T47D (cell line): ENCODE measurements at regions not wholly inside any gene's neighbourhood (a gene's known extent, or its start where the extent isn't known, plus 50 kb on each side); places are given as distances from the start of the nearest gene placed in this dataset.

ENCODE experiments used
- DNase-seq, 2 experiments: peaks; one replicate each; pipeline versions ENCODE4 v3.0.0 to v3.0.0-alpha.2; 2011 to 2012; ENCODE audit warnings: low read depth in 1 of 2, low spot score in 1 of 2
- JUND ChIP-seq: IDR thresholded peaks from 2 replicates; pipeline ENCODE4 v1.6.1; 2012; ENCODE audit warnings: low read depth
- in situ Hi-C: cut with HindIII; loops from 2 replicates; pipeline ENCODE4 v1.10.0; 2016; ENCODE audit warnings: low sequenced_read_pairs, low pct_unique_long_range_greater_than_20kb

- TF ChIP-seq JUND = no peak
- DNase-seq = no peak
- in situ Hi-C loops = no loop called here
Measured at GRCh38 chr12:107231303-107231702, 138.0 kb upstream of the CRY1 start.

- in situ Hi-C loops = no loop called here
- TF ChIP-seq JUND = no peak
- no peak for DNase-seq
Measured at GRCh38 chr12:107233551-107233950, 140.2 kb upstream of the CRY1 start.

DNA sequence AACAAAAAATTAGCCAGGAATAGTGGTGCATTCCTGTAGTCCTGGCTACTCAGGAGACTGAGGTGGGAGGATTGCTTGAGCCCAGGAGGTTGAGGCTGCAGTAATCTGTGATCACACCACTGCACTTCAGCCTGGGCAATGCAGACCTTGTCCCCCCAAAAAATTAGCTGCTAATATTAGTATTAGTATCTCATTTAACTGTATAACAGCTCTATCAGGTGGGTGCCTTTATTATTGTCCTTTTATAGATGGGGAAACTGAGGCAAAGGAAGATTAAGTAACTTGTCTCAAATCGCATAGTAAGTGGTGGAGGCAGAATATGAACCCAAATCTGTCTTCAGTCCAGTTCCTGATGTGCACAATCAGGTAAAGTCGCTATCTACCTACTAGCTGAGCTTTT lies 142.3 kb upstream of the CRY1 start:
- no peak for TF ChIP-seq JUND
- in situ Hi-C loops = no loop called here
- no peak for DNase-seq

- in situ Hi-C loops = no loop called here
- TF ChIP-seq JUND = no peak
- DNase-seq = peak in 1 of 2 experiments; percentile 73
Measured at GRCh38 chr12:107236824-107237511, 143.6 kb upstream of the CRY1 start.

GRCh38 chr12:107238296-107238695 lies 144.9 kb upstream of the CRY1 start:
- in situ Hi-C loops = no loop called here
- no peak for DNase-seq
- TF ChIP-seq JUND = no peak

DNA sequence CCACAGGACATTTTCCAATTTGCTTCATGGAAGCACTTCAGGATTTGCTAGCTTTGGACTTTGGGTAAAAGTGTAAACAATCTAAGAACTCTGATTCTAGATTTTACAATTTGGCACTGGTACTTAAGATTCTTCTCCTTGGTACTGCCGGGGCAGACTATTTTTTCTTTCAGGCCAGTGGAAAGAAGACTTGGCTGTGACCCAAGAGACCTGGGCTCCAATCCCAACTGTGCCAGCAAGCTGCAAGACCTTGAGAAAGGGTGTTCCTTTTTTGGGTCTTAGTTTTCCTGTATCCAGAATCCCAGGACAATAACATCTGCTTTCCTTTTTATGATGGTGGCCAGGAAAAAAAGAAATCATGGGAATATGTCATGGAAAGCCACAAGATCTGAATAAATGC lies 148.1 kb upstream of the CRY1 start:
- in situ Hi-C loops = no loop called here
- no peak for TF ChIP-seq JUND
- DNase-seq = no peak

DNA sequence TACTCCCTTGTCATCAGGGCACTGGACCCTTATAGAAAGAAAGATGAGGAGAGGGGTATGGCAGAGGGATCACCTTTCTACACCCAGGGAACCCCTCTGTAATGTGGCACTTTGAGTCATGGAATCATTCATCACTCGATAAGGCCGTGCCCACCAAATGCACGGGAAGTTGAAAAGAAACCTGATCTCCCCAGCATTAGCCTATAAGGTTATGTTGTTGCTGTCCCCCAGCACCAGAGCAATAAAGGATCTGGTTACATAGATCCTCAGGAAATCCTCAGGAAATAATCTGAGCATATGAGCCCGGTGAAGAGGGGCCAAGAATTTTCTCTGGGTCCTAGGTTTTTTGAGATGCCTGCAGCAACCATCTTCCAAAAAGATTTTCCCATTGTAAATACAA lies 148.8 kb upstream of the CRY1 start:
- no peak for TF ChIP-seq JUND
- DNase-seq = no peak
- in situ Hi-C loops = no loop called here

GRCh38 chr12:107243341-107243740 lies 150.0 kb upstream of the CRY1 start:
- TF ChIP-seq JUND = no peak
- no peak for DNase-seq
- in situ Hi-C loops = no loop called here

DNA sequence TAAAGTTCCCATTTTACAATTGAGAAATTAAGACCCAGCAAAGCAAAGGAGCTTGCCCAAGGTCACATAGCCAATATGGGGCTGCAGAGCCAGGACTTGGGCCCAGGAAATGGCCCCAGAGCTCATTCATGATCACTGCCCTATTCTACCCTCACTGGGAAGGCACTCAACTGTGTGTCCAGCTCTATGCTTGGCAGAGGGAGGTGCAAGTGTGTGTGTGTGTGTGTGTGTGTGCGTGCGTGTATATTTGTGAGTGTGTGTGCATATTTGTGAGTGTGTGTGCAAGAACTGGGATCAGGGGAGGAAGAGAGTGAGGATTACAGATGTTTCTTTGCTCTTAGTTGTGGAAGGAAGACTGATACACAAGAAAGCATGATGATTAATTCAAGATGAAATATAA lies 151.2 kb upstream of the CRY1 start:
- TF ChIP-seq JUND = no peak
- in situ Hi-C loops = no loop called here

DNA sequence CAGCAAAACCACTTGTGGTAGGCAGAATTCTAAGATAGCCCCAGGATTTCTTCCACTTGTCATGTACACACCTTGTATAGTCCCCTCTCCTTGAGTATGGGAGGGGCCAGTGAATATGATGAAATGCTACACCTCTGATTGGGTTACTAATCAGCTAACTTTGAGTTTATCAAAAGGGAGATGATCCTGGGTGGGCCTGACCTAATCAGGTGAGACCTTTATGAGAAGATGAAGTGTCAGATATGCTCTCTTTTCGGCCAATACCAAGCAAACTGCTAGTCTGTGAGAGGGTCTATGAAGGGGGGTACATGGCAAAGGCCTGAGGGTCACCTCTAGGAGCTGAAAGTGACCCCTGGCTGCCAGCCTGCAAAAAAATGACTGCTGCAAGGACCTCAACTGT lies 154.3 kb upstream of the CRY1 start:
- in situ Hi-C loops = no loop called here
- no peak for TF ChIP-seq JUND

More for the DNA sequence above, 151.2 kb upstream of the CRY1 start:
- no peak for DNase-seq

GRCh38 chr12:107248187-107248586 lies 154.8 kb upstream of the CRY1 start:
- in situ Hi-C loops = no loop called here
- TF ChIP-seq JUND = no peak
- DNase-seq = no peak

More for the DNA sequence above, 154.3 kb upstream of the CRY1 start:
- DNase-seq = no peak

GRCh38 chr12:107251288-107251687 lies 157.9 kb upstream of the CRY1 start:
- no peak for DNase-seq
- in situ Hi-C loops = no loop called here
- TF ChIP-seq JUND = no peak

DNA sequence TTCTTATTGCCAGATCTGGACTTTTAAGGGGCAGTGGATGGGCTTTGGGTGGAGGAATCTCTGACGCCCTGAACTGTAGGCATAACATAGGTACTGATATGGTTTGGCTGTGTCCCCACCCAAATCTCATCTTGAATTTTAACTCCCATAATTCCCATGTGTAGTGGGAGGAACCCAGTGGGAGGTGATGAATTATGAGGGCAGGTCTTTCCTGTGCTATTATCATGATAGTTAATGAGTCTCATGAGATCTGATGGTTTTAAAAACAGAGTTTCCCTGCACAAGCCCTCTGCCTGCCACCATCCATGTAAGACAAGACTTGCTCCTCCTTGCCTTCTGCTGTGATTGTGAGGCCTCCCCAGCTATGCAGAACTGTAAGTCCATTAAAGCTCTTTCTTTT lies 160.0 kb upstream of the CRY1 start:
- no peak for DNase-seq
- in situ Hi-C loops = no loop called here
- TF ChIP-seq JUND = no peak

- DNase-seq = no peak
- TF ChIP-seq JUND = no peak
- in situ Hi-C loops = no loop called here
Measured at GRCh38 chr12:107254258-107254856, 161.0 kb upstream of the CRY1 start.
